ENCODE measurements at regions not wholly inside any gene's neighbourhood (a gene's known extent, or its start where the extent isn't known, plus 50 kb on each side); places are given as distances from the start of the nearest gene placed in this dataset.

GRCh38 chr9:13786711-13787110 lies 507.2 kb upstream of the MPDZ start:
- no peak overlapping the region for H3K4me3 ChIP-seq (ENCODE audit: control insufficient read depth, low read depth, low read length)
- no peak for DNase-seq (ENCODE audit: low read depth)
- no peak for TF ChIP-seq CTCF (IDR thresholded peaks at IDR 0.05; ENCODE audit: control insufficient read depth, insufficient read depth, low read depth, low read length, missing control alignments)

GRCh38 chr9:13786131-13786530 lies 506.6 kb upstream of the MPDZ start:
- TF ChIP-seq CTCF (IDR thresholded peaks at IDR 0.05; ENCODE audit: control insufficient read depth, insufficient read depth, low read depth, low read length, missing control alignments), result no peak
- DNase-seq (ENCODE audit: low read depth), result no peak
- H3K4me3 ChIP-seq (ENCODE audit: control insufficient read depth, low read depth, low read length), result no peak overlapping the region

GRCh38 chr9:13779106-13779505 lies 499.6 kb upstream of the MPDZ start:
- no peak for TF ChIP-seq CTCF (IDR thresholded peaks at IDR 0.05; ENCODE audit: control insufficient read depth, insufficient read depth, low read depth, low read length, missing control alignments)
- DNase-seq (ENCODE audit: low read depth), result no peak
- H3K4me3 ChIP-seq (ENCODE audit: control insufficient read depth, low read depth, low read length), result no peak overlapping the region

GRCh38 chr9:13778631-13779030 lies 499.1 kb upstream of the MPDZ start:
- no peak for DNase-seq (ENCODE audit: low read depth)
- H3K4me3 ChIP-seq (ENCODE audit: control insufficient read depth, low read depth, low read length), result no peak overlapping the region
- no peak for TF ChIP-seq CTCF (IDR thresholded peaks at IDR 0.05; ENCODE audit: control insufficient read depth, insufficient read depth, low read depth, low read length, missing control alignments)

- DNase-seq (ENCODE audit: low read depth), result no peak
- no peak for TF ChIP-seq CTCF (IDR thresholded peaks at IDR 0.05; ENCODE audit: control insufficient read depth, insufficient read depth, low read depth, low read length, missing control alignments)
- no peak overlapping the region for H3K4me3 ChIP-seq (ENCODE audit: control insufficient read depth, low read depth, low read length)
These were observed 491.5 kb upstream of the MPDZ start for GRCh38 chr9:13770956-13771355.

- no peak overlapping the region for H3K4me3 ChIP-seq (ENCODE audit: control insufficient read depth, low read depth, low read length)
- no peak for TF ChIP-seq CTCF (IDR thresholded peaks at IDR 0.05; ENCODE audit: control insufficient read depth, insufficient read depth, low read depth, low read length, missing control alignments)
These were observed 490.1 kb upstream of the MPDZ start for GRCh38 chr9:13769641-13770040.

GRCh38 chr9:13769006-13769405 lies 489.5 kb upstream of the MPDZ start:
- TF ChIP-seq CTCF (IDR thresholded peaks at IDR 0.05; ENCODE audit: control insufficient read depth, insufficient read depth, low read depth, low read length, missing control alignments), result no peak
- no peak overlapping the region for H3K4me3 ChIP-seq (ENCODE audit: control insufficient read depth, low read depth, low read length)
- no peak for DNase-seq (ENCODE audit: low read depth)

More at GRCh38 chr9:13769641-13770040, 490.1 kb upstream of the MPDZ start:
- DNase-seq (ENCODE audit: low read depth), result no peak

Measured in AG09309 (cell line).